ENCODE measurements at regions not wholly inside any gene's neighbourhood (a gene's known extent, or its start where the extent isn't known, plus 50 kb on each side); places are given as distances from the start of the nearest gene placed in this dataset.
"Not testable (repeated sequence)": the region's sequence is repeated elsewhere in the genome, so short reads cannot be mapped to it uniquely, and the experiment has no call there.

DNA sequence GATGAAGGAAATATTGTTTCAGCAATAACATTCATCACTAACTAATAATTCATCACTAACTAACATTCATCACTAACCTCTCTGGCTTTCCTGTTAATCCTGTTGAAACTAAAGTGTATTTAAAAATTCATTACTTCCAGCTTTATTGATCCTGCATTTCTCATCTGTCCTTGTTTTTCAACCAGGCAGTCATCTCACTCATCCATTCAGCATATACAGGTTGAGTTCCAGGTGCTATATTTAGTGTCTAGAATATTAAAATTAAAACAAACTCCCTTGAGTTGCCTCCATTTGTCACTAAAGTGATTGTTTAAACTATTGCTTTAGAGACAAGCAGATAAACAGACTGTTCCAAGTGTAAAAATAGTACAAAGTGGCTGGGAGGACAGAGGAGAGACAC, 58.1 kb downstream of the ATXN7L3B start:
- no peak for DNase-seq

DNA sequence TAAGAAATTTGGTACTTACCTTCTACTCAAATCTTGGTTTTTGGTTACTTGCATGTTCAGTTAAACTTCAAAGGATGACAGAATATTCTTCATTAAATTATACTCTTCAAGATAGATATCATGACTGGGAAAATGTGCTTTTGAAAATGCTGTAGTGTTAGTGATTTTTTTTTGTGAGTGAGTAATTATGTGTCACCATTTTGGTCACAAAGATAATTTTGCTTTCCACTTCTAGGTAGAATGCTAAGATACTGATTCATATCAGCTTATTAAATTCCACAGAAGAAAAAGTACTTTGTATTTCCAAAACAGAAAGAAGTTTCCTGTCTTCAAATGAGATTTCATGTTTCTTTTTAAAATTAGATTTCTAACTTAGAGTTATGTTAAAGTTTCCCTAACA, 61.2 kb downstream of the ATXN7L3B start:
- DNase-seq, result no peak

DNA sequence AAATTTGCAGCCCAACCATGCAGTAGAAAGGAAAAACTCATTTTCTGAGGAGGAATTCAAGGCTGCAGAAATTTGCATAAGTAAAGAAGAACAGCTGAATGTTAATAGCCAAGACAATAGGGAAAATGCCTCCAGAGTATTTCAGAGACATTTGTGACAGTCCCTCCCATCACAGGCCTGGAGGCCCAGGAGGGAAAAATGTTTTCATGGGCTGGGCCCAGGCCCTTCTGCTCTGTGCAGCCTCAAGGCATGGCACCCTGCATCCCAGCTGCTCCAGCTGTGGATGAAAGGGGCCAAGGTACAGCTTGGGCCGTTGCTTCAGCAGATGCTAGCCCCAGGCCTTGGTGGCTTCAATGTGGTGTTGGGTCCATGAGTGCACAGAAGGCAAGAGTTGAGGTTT, 62.3 kb downstream of the ATXN7L3B start:
- no peak for DNase-seq

DNA sequence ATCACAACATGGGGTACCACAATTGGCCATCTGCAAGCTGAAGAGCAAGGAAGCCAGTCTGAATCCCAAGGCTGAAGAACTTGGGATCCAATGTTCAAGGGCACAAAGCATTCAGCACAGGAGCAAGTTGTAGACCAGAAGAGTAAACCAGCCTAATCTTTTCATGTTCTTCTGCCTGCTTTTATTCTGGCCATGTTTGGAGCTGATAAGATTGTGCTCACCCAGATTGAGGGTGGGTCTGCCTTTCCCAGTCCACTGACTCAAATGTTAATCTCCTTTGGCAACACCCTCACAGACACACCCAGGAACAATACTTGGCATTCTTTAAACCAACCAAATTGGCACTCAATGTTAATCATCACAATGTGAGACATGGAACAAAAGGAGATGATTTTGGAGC, 63.2 kb downstream of the ATXN7L3B start:
- not testable (repeated sequence) for DNase-seq

DNA sequence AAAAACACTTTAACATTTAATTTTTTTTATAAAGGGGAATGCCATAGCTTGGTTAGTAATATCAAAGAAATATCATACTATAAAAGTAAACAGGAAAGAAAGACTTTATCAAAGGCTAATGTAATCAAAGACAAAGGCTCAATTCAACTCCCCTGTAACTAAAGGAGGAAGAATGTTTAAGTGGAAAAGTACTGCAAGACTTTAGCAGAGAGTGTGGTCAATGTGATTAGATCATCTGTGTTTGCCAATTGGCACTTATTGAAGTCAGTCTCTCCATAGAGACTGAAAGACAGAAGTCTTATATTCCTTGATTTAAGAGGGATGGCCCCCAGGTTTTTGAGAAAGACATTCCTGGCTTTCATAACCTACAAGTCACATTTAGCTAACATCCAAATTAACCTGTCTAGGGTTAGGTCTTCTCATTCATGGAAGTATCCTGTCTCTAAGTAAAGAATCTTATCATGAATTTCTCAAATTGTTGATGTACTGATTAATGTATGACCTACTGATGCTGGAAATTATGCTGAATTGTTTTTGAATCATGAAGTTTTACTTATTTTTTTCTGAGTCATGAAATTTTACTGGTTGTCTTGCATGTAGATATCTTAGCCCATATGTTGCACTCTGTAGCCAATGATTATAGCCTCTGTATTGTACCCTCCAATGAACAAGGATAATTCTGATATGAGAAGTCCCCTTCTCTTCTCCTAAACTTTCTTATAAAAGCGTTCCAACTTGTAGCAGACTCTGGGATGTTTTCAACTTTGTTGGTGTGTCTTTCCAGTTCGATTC, 65.4 kb downstream of the ATXN7L3B start:
- no peak for DNase-seq

DNA sequence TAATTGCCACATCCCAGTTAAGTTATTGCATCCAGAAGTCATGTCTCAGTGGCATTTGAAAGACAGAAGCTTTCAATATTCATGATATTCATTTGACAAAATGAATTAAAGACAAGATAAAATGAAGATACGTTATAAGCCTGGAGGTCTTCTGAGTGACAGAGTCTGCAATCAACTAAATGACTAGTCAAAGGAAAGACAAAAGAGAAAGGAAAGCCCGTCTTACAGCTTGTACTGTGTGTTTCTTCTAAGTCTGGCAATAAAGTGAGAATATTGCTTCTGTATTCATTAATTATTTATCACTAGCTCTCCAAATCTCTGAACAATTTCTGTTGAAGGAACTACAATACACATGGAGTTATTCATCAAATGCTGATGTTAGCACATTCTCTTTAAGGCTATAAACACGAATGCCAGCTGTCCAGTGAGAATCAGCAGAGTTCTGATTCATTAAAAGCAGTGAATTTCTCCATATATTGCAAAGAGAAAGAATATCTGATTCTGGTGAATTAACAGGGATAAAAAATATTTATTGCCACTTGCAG, 70.7 kb downstream of the ATXN7L3B start:
- no peak for DNase-seq

DNA sequence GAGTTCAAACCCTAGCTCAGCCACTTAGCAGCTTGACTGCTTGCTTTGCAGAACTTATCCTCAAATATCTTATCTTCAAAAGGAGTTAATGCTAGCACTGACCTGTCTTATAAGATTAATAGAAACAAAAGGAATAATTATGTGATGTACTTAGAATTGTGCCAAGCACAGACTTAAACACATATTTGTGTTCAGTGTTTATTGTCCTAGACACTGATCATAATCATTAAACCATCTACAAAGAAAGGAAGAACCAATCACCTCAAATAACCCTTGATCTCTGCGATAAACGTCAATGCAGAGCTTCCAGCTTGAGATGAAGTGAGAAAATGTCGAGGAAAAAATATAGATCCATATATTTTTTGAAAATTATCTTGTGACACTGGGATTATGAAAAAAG, 73.1 kb downstream of the ATXN7L3B start:
- no peak for DNase-seq

DNA sequence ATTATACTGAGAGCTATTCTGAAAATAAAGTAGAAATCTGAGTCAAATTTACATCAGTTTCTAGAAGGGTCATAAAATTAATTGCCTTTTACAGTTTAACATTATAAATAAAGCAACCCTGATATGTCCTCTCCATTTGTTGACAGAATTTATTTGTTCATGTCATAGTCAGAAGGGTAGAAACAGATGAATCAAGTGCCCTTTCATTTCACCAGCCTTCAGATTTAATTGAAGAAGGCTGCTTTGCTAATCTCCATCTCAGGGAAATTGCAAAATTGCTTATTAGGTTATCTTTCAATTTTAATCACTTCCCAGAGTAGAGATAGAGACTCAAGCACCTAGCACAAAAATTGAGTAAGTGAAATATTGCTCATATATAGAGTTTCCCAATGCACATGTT, 76.8 kb downstream of the ATXN7L3B start:
- DNase-seq, result no peak

DNA sequence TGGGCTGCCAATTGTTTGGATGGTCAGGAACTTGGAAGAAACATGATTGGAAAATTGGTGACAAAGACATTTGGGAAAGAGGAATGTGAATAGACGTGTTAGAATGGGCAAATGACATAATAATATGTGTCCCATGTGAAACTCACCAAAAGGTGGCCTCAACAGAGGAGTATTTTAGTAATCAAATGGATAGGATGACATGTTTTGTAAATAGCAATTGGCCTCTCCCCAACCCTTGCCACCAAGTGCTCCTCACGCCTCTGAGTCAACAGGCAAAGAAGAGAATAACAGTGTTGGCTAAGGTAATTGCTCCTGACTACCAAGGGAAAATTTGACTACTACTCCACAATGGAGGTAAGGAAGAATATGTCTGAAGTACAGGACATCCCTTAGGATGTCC, 81.4 kb downstream of the ATXN7L3B start:
- DNase-seq, result no peak

DNA sequence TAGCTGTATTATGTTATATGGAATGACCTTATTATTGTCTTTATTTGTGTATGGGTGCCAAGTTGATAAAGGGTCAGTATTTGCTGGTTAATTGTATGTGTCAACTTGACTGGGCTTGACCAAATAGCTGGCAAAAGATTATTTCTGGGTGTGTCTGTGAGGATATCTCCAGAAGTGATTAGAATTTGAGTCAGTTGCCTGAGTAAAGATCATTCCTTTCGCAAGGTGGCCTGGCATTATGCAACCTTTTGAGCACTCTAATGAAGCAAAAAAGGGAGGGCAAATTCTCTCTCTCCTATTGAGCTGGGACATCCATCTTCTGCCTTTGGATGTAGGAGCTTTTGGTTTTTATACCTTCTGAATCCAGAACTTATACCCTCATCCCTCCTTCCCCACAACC, 82.2 kb downstream of the ATXN7L3B start:
- no peak for DNase-seq

DNA sequence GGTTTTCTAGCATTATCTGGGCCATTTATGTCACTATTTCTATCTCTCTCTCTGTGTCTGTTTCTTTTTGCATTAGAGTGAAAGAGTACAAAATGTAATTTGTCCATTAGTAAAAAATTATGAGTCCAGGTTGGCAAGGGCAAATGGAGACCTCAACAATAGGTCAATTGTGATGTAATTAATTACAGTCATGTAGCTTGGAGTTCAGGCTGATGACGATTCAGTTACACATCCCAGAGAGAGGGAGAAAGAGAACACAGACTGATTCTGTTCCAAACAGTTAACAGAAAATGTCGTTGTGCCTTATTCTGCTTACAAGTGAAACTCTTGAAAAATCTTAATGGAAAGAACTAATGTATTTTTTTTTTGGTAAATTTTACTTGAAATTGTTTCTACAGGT, 83.3 kb downstream of the ATXN7L3B start:
- no peak for DNase-seq

DNA sequence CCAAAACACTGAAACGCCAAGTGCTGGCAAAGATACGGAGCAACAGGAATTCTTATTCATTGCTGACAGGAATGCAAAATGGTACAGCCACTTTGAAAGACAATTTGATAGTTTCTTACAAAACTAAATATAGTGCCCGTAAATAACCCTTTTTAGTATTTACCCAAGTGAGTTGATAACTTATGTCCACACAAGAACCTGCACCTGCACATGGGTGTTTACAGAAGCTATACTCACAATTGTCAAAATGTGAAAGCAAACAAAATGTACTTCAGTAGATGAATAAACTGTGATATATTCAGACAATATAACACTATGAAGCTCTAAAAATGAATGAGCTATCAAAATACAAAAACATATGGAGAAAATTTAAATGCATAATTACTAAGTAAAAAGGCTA, 86.6 kb downstream of the ATXN7L3B start:
- peak; percentile 60 to 75 for DNase-seq

DNA sequence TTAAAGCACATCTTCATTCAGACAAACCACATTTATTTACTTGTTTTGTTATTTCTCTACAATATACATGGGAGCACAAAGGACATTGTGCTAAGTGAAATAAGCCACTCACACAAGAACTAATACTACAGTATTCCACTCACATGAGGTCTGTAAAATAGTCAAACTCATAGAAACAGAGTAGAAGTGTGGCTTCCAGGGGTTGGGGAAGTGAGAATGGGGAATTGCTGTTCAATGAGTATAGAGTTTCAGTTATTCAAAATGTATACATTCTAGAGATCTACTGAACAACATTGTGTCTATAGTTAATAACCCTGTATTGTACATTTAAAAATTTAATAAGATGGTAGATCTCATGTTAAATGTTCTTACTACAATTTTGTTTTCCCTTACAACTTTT, 88.8 kb downstream of the ATXN7L3B start:
- DNase-seq, result no peak

DNA sequence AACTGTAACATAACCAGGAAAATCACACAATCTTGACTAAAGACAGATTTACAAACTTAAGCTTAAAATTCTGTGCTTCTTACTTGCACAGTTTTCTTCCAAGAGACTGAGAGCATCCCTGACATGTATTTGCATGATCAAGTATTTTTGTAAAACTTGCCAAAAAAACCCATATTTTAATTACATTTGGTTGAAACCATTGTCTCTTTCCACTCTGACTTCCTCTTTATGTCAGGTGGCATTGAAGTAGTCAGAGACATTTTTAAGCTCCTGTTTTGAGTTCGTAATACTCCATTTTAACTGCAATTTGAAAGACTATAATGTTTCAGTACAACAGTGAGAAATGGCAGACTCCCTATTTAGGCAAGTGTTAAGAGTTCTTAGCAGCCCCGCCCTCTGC, 103.6 kb downstream of the ATXN7L3B start:
- no peak for DNase-seq

DNA sequence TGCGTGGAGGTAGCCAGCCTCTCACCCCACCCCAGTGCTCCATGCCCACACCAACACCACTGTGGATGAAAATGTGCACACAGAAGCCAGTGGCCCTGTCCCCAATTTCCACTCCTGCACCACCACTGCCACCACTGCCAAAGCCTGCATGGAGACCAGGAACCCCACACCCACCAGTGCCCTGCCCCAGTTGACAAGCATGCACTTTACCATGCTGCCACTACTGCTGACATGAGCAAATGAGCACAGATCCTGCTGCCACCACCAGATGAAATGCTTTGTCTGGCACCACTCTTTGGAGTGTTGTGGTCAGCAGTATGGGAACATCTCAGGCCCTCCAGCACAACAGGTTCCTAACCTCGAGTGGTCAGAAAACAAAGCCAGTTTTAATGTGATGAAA, 104.1 kb downstream of the ATXN7L3B start:
- DNase-seq, result no peak

DNA sequence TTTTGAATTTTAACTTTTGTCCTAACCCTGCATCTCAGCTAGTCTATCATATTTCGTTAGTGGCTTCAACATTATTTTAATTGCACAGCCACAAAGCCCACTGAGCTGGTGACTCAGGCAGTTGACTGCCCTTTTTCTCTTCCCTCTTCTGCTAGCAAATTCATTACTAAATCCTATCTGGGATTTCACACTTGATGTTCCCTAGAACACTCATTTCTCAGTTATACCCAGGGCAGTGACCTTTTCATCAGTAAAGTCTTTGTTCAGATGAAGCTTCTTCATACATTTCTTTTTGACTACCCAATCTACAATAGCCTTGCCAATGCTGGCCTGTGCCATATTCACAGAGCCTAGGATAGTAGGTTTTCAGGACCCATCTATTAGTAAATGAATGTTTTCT, 107.0 kb downstream of the ATXN7L3B start:
- no peak for DNase-seq

DNA sequence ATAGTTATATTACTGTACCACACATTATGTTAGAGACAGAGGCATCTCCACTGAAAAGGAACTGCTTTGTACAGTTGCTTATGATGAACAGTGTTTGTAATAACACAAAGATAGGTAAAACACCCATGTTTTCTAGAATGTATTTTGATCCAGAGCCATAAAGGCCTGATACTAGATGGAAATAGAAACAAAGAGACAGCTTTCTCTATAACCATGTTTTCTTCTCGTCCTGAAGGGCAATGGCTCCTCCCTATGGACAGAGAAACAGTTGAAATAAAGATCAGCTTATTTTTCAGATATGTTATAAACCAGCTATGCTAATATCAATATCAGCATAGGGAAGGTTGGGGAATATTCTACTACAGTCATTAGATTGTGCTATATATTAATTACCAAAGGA, 109.2 kb downstream of the ATXN7L3B start:
- DNase-seq, result peak; percentile 34 to 36

DNA sequence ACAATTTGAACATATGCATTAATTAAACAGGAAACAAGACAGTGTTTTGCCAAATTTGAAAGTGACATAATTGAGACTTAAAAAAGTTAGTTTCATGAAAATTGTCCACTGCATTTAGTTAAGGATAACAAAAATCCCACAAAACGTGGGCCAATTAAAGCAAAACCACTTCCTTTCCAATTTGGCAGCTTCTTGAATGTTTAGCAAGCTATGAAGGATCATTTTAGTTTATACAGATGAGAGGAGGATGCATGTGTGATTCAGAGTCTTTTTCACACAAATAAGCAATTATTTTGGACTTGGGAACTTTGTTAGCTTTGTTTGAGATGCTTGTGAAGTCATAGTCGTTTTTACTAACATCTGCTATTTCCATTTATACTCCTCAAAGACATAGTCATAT, 109.6 kb downstream of the ATXN7L3B start:
- no peak for DNase-seq

DNA sequence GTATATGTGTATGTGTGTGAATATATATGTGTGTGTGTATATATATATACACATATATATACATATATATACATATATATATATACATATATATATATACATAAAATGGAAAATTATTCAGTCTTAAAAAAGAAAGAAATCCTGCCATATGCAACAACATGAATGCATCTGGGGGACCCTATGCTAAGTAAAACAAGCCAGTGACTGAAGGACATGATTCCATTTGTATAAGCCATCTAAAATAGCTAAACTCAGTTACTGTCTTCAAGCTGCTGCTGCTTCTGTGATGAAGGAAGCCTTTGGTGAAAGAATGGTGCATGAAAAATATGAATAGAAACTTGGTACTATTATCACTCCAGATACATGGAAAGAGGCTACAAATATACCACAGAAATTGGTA, 118.6 kb downstream of the ATXN7L3B start:
- DNase-seq, result no peak

DNA sequence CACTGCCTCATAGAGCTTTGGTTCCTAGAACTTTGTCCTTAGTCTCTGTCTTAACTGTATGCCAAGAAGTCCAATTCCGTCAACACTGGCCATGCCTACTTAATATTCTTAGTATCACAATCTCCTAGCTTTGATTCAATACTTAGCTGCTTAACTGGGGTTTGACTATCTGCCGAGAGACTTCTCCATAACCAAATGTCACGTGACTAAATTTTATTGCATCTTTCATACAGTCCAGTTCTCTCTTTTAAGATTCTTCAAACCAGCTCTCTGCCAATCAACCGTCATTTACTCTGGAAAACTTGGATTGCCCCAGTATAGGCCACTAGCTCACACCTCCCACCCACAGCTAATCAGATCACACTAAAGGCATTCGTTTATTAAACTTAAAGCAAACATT, 122.8 kb downstream of the ATXN7L3B start:
- DNase-seq, result no peak

DNA sequence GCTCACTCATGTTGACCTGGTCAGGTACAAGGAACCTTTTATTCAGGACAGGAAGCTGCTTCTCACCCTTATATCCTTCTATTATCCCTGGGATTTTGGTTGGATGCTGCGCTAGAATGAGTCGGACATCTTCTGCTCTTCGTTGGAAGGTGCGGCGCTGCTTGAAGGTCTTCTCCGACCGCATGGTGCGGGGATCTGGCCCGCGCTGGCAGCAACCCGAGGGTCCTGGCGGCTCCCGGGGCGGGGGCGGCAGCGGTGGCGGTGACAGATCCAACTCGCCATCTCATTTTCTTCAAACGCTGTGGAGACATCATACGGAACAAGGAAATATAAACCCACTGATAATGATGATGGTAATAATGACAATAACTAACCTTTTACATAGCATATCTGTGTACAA, 126.3 kb downstream of the ATXN7L3B start:
- no peak for DNase-seq

DNA sequence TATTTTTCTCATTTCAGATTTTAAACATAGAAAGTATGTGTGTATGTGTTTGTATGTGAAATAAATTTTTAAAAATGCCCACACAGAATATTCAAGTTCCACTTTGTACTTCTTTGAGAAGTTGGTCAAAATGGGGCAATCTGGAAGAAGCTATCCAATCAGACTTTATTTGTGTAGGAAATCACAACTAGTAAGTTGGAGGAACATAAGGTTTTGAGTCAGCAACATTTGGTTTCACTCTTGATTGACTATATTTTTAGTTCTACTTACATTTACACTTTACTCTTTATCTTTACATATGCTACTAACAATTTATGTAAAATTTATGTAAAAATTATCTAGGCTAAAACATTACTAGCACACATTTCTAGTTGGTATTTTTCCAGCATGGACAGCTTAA, 128.1 kb downstream of the ATXN7L3B start:
- no peak for DNase-seq

DNA sequence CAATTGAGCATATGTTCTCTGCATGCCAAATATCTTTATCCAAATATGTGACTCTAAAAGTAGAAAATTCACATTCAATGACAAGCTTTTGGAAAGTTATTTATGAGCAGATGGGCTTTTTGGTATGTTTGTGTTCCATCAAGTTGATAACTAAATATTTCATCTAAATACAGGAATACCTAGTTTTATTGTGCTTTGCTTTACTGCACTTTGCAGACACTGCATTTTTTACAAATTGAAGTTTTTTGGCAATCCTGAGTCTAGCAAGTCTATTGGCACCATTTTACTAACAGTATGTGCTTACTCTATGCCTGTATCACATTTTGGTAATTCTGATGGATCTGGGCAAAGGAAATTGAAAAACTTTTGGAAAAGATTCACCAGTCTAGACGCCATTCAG, 133.8 kb downstream of the ATXN7L3B start:
- no peak for DNase-seq

DNA sequence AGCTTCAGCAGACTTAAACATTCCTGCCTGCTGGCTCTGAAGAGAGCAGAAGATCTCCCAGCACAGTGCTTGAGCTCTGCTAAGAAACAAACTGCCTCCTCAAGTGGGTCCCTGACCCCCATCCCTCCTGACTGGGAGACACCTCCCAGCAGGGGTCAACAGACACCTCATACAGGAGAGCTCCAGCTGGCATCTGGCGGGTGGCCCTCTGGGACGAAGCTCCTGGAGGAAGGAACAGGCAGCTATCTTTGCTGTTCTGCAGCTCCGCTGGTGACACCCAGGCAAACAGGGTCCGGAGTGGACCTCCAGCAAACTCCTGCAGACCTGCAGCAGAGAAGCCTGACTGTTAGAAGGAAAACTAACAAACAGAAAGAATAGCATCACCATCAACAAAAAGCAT, 139.3 kb downstream of the ATXN7L3B start:
- DNase-seq, result not testable (repeated sequence)

DNA sequence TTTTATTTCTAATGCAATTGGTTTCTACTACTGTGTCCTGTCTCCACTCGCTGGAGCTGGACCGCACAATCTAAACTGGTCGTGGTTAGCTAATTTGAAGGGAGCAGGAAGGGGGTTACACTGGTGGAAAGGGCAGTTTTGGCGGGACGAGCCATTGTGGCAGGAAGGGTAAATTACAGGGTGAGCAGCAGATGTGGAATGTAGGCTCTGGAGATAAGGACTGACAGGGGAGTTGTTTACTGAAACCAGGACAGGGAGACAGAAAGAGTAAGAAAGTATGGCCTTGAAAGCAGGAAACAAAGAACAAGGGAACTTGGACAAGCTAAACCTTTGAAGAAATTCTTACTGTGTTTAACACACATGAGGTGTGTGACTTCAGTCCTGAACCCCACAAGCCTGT, 147.8 kb downstream of the ATXN7L3B start:
- DNase-seq, result no peak

All from SHP77 (cell line).